ENCODE measurements at regions not wholly inside any gene's neighbourhood (a gene's known extent, or its start where the extent isn't known, plus 50 kb on each side); places are given as distances from the start of the nearest gene placed in this dataset.

GRCh38 chr14:76669770-76670169 lies 91.5 kb upstream of the VASH1 start:
- no peak for DNase-seq

GRCh38 chr14:76672123-76672522 lies 89.1 kb upstream of the VASH1 start:
- no peak for DNase-seq

- DNase-seq: no peak
Measured at GRCh38 chr14:76673261-76673660, 88.0 kb upstream of the VASH1 start.

- no peak for DNase-seq
Measured at GRCh38 chr14:76675046-76675445, 86.2 kb upstream of the VASH1 start.

- no peak for DNase-seq
Measured at GRCh38 chr14:76676539-76676938, 84.7 kb upstream of the VASH1 start.

- no peak for DNase-seq
Measured at GRCh38 chr14:76677534-76678145, 83.6 kb upstream of the VASH1 start.

- no peak for DNase-seq
Measured at GRCh38 chr14:76678244-76678800, 82.9 kb upstream of the VASH1 start.

- no peak for DNase-seq
Measured at GRCh38 chr14:76682367-76682766, 78.9 kb upstream of the VASH1 start.

GRCh38 chr14:76686646-76687045 lies 74.6 kb upstream of the VASH1 start:
- no peak for DNase-seq

GRCh38 chr14:76687611-76688382 lies 73.5 kb upstream of the VASH1 start:
- DNase-seq: no peak

- DNase-seq: no peak
Measured at GRCh38 chr14:76688383-76688671, 72.9 kb upstream of the VASH1 start.

- no peak for DNase-seq
Measured at GRCh38 chr14:76690502-76691105, 70.7 kb upstream of the VASH1 start.

- DNase-seq: no peak
Measured at GRCh38 chr14:76694106-76694505, 67.2 kb upstream of the VASH1 start.

GRCh38 chr14:76695263-76695920 lies 65.9 kb upstream of the VASH1 start:
- DNase-seq: no peak

GRCh38 chr14:76696361-76696760 lies 64.9 kb upstream of the VASH1 start:
- no peak for DNase-seq

GRCh38 chr14:76696791-76697190 lies 64.5 kb upstream of the VASH1 start:
- DNase-seq: no peak

- DNase-seq: no peak
Measured at GRCh38 chr14:76697246-76697905, 63.9 kb upstream of the VASH1 start.

GRCh38 chr14:76698191-76698590 lies 63.1 kb upstream of the VASH1 start:
- DNase-seq: no peak

GRCh38 chr14:76698631-76699030 lies 62.6 kb upstream of the VASH1 start:
- no peak for DNase-seq

- no peak for DNase-seq
Measured at GRCh38 chr14:76699209-76699938, 61.9 kb upstream of the VASH1 start.

- DNase-seq: no peak
Measured at GRCh38 chr14:76699939-76700590, 61.2 kb upstream of the VASH1 start.

GRCh38 chr14:76701436-76701835 lies 59.8 kb upstream of the VASH1 start:
- DNase-seq: no peak

All from SW 1271 (cell line).